HCT116 (cell line): ENCODE measurements at regions not wholly inside any gene's neighbourhood (a gene's known extent, or its start where the extent isn't known, plus 50 kb on each side); places are given as distances from the start of the nearest gene placed in this dataset.

Experiments
- ATAC-seq: fragments of 200-7000 bp; cut with Tn5 transposase; 2 replicates; pipeline ENCODE4 v1.9.1; 2020; ENCODE audit warnings: mild to moderate bottlenecking, moderate library complexity
- BruUV-seq: library from RNA; stranded (reverse); fragments of 400-500 nt; replicated peaks from 2 replicates; lab custom pipeline; 2021; lab: Mats Ljungman, UMichigan
- CTCF ChIA-PET: fragments of 300-600 bp; sonication (Branson Sonifier 250); formaldehyde crosslinking; loops from one replicate; lab custom pipeline; 2021; ENCODE audit warnings: antibody characterized with exemption; lab: Charles Lee
- POLR2A ChIA-PET: fragments of 300-600, 350-600 bp; sonication (Branson Sonifier 250); formaldehyde crosslinking; loops from one replicate; lab custom pipeline; 2021; ENCODE audit warnings: antibody characterized with exemption; lab: Charles Lee
- RAD21 ChIA-PET, 2 experiments: fragments of 300-600 bp; sonication (Branson Sonifier 250); formaldehyde crosslinking; loops; one replicate each; lab custom pipeline; 2023; ENCODE audit warnings: low total read pairs in 2 of 2; ENCODE audit not compliant: uncharacterized antibody in 2 of 2, unreplicated experiment in 2 of 2, low non-redundant PET in 1 of 2; lab: Charles Lee
- DNase-seq: peaks from one replicate; pipeline ENCODE4 v3.0.0-alpha.2; 2010; ENCODE audit warnings: low read depth, low spot score
- H2AFZ ChIP-seq: fragments of 200-600 bp; shearing (Covaris generic), sonication (generic); 2 replicates; pipeline ENCODE4 v1.6.1; 2017; ENCODE audit warnings: low read depth, mixed run types, mixed read lengths, antibody characterized with exemption, low read length; ENCODE audit not compliant: poor library complexity, severe bottlenecking
- H3K27ac ChIP-seq: 2 replicates; pipeline ENCODE4 v1.5.1; 2012; ENCODE audit warnings: low read depth, low read length
- H3K27me3 ChIP-seq: fragments of 200-600 bp; sonication (generic); 2 replicates; pipeline ENCODE4 v1.6.1; 2016; ENCODE audit warnings: mixed run types, low read length, mixed read lengths; ENCODE audit not compliant: insufficient read depth
- H3K36me3 ChIP-seq, 2 experiments: fragments of 200-500 bp in 1 of 2; fragments of 200-600 bp in 1 of 2; sonication (Bioruptor generic) in 1 of 2; sonication (generic) in 1 of 2; 2 replicates each; pipeline versions ENCODE4 v1.5.1 to v1.6.1; 2014 to 2016; ENCODE audit warnings: low read length in 2 of 2, inconsistent platforms in 1 of 2, mixed read lengths in 1 of 2, mixed run types in 1 of 2; ENCODE audit not compliant: insufficient read depth in 2 of 2, control insufficient read depth in 1 of 2
- H3K4me1 ChIP-seq, 2 experiments: fragments of 200-600 bp in 1 of 2; sonication (generic) in 1 of 2; 2 replicates each; pipeline versions ENCODE4 v1.5.1 to v1.6.1; 2012 to 2017; ENCODE audit warnings: low read length in 2 of 2, inconsistent platforms in 1 of 2, mild to moderate bottlenecking in 1 of 2, mixed read lengths in 1 of 2, mixed run types in 1 of 2, moderate library complexity in 1 of 2; ENCODE audit not compliant: insufficient read depth in 2 of 2, control insufficient read depth in 1 of 2
- H3K4me2 ChIP-seq: fragments of 200-600 bp; sonication (generic); 2 replicates; pipeline ENCODE4 v1.6.1; 2017; ENCODE audit warnings: mixed run types, low read length, mixed read lengths
- H3K4me3 ChIP-seq, 2 experiments: fragments of 200-600 bp in 1 of 2; sonication (generic) in 1 of 2; replicated peaks in 1 of 2; 2 replicates each; pipeline ENCODE4 v1.5.1; 2011 to 2016; ENCODE audit warnings: low read length in 2 of 2, control low read depth in 1 of 2, low read depth in 1 of 2, mild to moderate bottlenecking in 1 of 2, mixed read lengths in 1 of 2, mixed run types in 1 of 2
- H3K79me2 ChIP-seq: fragments of 200-600 bp; sonication (generic); 2 replicates; pipeline ENCODE4 v1.6.1; 2017; ENCODE audit warnings: mild to moderate bottlenecking, mixed run types, low read length, moderate library complexity, mixed read lengths; ENCODE audit not compliant: insufficient read depth
- H3K9ac ChIP-seq: fragments of 200-600 bp; sonication (generic); 2 replicates; pipeline ENCODE4 v1.6.1; 2016; ENCODE audit warnings: low read length, mixed read lengths
- H3K9me2 ChIP-seq: fragments of 200-600 bp; sonication (generic), shearing (Covaris generic); 2 replicates; pipeline ENCODE4 v1.6.1; 2017; ENCODE audit warnings: mixed run types, mild to moderate bottlenecking, moderate library complexity; ENCODE audit not compliant: insufficient read depth
- H3K9me3 ChIP-seq, 2 experiments: fragments of 200-500 bp in 1 of 2; fragments of 200-600 bp in 1 of 2; sonication (Bioruptor generic) in 1 of 2; sonication (generic) in 1 of 2; 2 replicates each; pipeline ENCODE4 v1.6.1; 2014 to 2017; ENCODE audit warnings: low read length in 2 of 2, mixed read lengths in 2 of 2, inconsistent platforms in 1 of 2, low read depth in 1 of 2, mild to moderate bottlenecking in 1 of 2, mixed run types in 1 of 2, moderate library complexity in 1 of 2; ENCODE audit not compliant: control insufficient read depth in 1 of 2, insufficient read depth in 1 of 2
- H4K20me1 ChIP-seq: fragments of 200-600 bp; sonication (generic), shearing (Covaris generic); 2 replicates; pipeline ENCODE4 v1.6.1; 2017; ENCODE audit warnings: mixed run types, mild to moderate bottlenecking, moderate library complexity; ENCODE audit not compliant: insufficient read depth
- ATF3 ChIP-seq: IDR thresholded peaks from 2 replicates; pipeline ENCODE4 v1.6.1; 2012
- CEBPB ChIP-seq: IDR thresholded peaks from 2 replicates; pipeline ENCODE4 v1.6.1; 2012; ENCODE audit warnings: low read depth
- EGR1 ChIP-seq: IDR thresholded peaks from 2 replicates; pipeline ENCODE4 v1.6.1; 2012; ENCODE audit warnings: low read depth
- EZH2phosphoT487 ChIP-seq: fragments of 200-600 bp; IDR thresholded peaks from 2 replicates; pipeline ENCODE4 v1.6.1; 2018; ENCODE audit warnings: antibody characterized with exemption, borderline replicate concordance
- FOSL1 ChIP-seq: IDR thresholded peaks from 2 replicates; pipeline ENCODE4 v1.6.1; 2012; ENCODE audit warnings: low read depth
- POLR2A ChIP-seq: IDR thresholded peaks from 2 replicates; pipeline ENCODE4 v1.7.0; 2011; ENCODE audit warnings: borderline replicate concordance; ENCODE audit not compliant: insufficient read depth, insufficient read length; ENCODE audit errors: extremely low read depth
- POLR2AphosphoS5 ChIP-seq: IDR thresholded peaks from 2 replicates; pipeline ENCODE4 v1.6.1; 2011; ENCODE audit warnings: mild to moderate bottlenecking, low read depth, low read length, moderate library complexity
- RAD21 ChIP-seq: IDR thresholded peaks from 2 replicates; pipeline ENCODE4 v1.6.1; 2012; ENCODE audit warnings: low read depth, mild to moderate bottlenecking
- SIN3A ChIP-seq: IDR thresholded peaks from 2 replicates; pipeline ENCODE4 v1.6.1; 2012; ENCODE audit warnings: low read depth
- YY1 ChIP-seq: IDR thresholded peaks from 2 replicates; pipeline ENCODE4 v1.6.1; 2011; ENCODE audit warnings: low read length, low read depth, moderate library complexity, mild to moderate bottlenecking; ENCODE audit not compliant: insufficient replicate concordance; ENCODE audit errors: extremely low read depth
- intact Hi-C: fragments of 100-400 bp; cut with micrococcal nuclease; formaldehyde crosslinking; loops from 2 replicates; pipeline ENCODE4 v1.10.0; 2022
- TF ChIP-seq, protein P1 (sequence below): IDR thresholded peaks from 2 replicates; pipeline ENCODE4 v1.6.1; 2012; ENCODE audit warnings: low read depth
- TF ChIP-seq, protein P2 (sequence below): IDR thresholded peaks from 2 replicates; pipeline ENCODE4 v1.6.1; 2012
- TF ChIP-seq, protein P3 (sequence below), 3 experiments: fragments of 200-600 bp in 1 of 3; sonication (generic) in 1 of 3; IDR thresholded peaks in 2 of 3; conservative IDR thresholded peaks in 1 of 3; 2 replicates each; pipeline ENCODE4 v1.5.1; 2012 to 2017; ENCODE audit warnings: low read depth in 2 of 3, low read length in 2 of 3, antibody characterized with exemption in 1 of 3, borderline replicate concordance in 1 of 3, control low read depth in 1 of 3, mild to moderate bottlenecking in 1 of 3, mixed read lengths in 1 of 3, mixed run types in 1 of 3, moderate library complexity in 1 of 3; ENCODE audit not compliant: insufficient read depth in 1 of 3

DNA sequence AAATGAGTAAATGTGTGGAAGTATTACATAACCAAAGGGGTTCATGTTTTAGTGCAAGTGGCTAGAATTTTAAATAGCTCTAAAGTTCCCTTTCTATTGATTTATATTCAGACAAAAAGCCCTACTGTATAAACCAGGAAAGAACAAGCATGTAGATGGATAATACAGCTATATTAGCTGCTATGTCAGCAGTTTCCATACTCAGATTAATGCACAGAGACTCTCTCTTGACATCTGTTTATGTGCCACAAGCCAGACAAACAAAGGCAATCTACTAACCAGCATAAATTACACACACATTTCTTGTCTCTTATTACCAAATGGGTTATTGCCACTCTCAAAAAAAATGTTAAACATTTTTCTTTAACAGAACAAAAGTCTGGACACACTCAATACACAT is 760.1 kb upstream of the NECTIN3 start:
- RAD21 ChIA-PET = no interaction called here
- POLR2A ChIA-PET = no interaction called here
- Histone ChIP-seq H3K4me1 (peaks cover 0 to 8% of the 10 kb centered on the region in 2 experiments; a peak in 1 of 4 replicates), H3K27ac (no peak overlapping the region), H4K20me1 (no peaks in the 10 kb centered on the region), H3K79me2 (no peaks in the 10 kb centered on the region), H3K27me3 (no peaks in the 10 kb centered on the region), H3K4me3 (no peak overlapping the region), H3K4me2 (no peak overlapping the region), H3K36me3 (no peaks in the 10 kb centered on the region), H2AFZ (peak overlapping the region; percentile 39), H3K9ac (no peak overlapping the region)
- ATAC-seq (no peak), DNase-seq (no peak)
- intact Hi-C loops = loop anchor here (10.0 kb wide), 2 partner anchors 763 to 1223 kb away; partner anchors contain the start of gene NECTIN3
- BruUV-seq = no TSS peak
- CTCF ChIA-PET = no interaction called here
- TF ChIP-seq POLR2A = no peak
- no peak for TF ChIP-seq YY1
- no peak for TF ChIP-seq ATF3
- TF ChIP-seq, protein P1, sequence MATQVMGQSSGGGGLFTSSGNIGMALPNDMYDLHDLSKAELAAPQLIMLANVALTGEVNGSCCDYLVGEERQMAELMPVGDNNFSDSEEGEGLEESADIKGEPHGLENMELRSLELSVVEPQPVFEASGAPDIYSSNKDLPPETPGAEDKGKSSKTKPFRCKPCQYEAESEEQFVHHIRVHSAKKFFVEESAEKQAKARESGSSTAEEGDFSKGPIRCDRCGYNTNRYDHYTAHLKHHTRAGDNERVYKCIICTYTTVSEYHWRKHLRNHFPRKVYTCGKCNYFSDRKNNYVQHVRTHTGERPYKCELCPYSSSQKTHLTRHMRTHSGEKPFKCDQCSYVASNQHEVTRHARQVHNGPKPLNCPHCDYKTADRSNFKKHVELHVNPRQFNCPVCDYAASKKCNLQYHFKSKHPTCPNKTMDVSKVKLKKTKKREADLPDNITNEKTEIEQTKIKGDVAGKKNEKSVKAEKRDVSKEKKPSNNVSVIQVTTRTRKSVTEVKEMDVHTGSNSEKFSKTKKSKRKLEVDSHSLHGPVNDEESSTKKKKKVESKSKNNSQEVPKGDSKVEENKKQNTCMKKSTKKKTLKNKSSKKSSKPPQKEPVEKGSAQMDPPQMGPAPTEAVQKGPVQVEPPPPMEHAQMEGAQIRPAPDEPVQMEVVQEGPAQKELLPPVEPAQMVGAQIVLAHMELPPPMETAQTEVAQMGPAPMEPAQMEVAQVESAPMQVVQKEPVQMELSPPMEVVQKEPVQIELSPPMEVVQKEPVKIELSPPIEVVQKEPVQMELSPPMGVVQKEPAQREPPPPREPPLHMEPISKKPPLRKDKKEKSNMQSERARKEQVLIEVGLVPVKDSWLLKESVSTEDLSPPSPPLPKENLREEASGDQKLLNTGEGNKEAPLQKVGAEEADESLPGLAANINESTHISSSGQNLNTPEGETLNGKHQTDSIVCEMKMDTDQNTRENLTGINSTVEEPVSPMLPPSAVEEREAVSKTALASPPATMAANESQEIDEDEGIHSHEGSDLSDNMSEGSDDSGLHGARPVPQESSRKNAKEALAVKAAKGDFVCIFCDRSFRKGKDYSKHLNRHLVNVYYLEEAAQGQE = no peak
- TF ChIP-seq CEBPB = no peak
- TF ChIP-seq SIN3A = no peak
- TF ChIP-seq, protein P2, sequence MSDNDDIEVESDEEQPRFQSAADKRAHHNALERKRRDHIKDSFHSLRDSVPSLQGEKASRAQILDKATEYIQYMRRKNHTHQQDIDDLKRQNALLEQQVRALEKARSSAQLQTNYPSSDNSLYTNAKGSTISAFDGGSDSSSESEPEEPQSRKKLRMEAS = no peak
- no peak for TF ChIP-seq EGR1
- TF ChIP-seq, protein P3, sequence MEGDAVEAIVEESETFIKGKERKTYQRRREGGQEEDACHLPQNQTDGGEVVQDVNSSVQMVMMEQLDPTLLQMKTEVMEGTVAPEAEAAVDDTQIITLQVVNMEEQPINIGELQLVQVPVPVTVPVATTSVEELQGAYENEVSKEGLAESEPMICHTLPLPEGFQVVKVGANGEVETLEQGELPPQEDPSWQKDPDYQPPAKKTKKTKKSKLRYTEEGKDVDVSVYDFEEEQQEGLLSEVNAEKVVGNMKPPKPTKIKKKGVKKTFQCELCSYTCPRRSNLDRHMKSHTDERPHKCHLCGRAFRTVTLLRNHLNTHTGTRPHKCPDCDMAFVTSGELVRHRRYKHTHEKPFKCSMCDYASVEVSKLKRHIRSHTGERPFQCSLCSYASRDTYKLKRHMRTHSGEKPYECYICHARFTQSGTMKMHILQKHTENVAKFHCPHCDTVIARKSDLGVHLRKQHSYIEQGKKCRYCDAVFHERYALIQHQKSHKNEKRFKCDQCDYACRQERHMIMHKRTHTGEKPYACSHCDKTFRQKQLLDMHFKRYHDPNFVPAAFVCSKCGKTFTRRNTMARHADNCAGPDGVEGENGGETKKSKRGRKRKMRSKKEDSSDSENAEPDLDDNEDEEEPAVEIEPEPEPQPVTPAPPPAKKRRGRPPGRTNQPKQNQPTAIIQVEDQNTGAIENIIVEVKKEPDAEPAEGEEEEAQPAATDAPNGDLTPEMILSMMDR (IDR thresholded peaks at IDR 0.05 in 2 of 3, conservative IDR thresholded peaks at IDR 0.05 in 1 of 3; ENCODE audit: borderline replicate concordance in 1 of 3, insufficient read depth in 1 of 3, low read depth in 2 of 3, low read length in 2 of 3) = no peak
- no peak for TF ChIP-seq POLR2AphosphoS5
- no peak for TF ChIP-seq FOSL1
- no peak for TF ChIP-seq EZH2phosphoT487
- no peak for TF ChIP-seq RAD21
- TF ChIP-seq, all 23 proteins: peak for 0
- Histone ChIP-seq H3K9me2 (no peaks in the 10 kb centered on the region), H3K9me3 (no peaks in the 10 kb centered on the region)
